GM11168 (cell line): ENCODE measurements at regions not wholly inside any gene's neighbourhood (a gene's known extent, or its start where the extent isn't known, plus 50 kb on each side); places are given as distances from the start of the nearest gene placed in this dataset.
"Not testable (repeated sequence)": the region's sequence is repeated elsewhere in the genome, so short reads cannot be mapped to it uniquely, and the experiment has no call there.

Experiments used
- in situ Hi-C: fragments of 300-500 bp; cut with MboI; formaldehyde crosslinking; loops from one replicate; pipeline ENCODE4 v1.12.0; 2022; ENCODE audit warnings: low sequenced_read_pairs; ENCODE audit not compliant: unreplicated experiment

GRCh38 chr6:147651-148050, 144.6 kb upstream of the DUSP22 start:
- in situ Hi-C loops = not testable (repeated sequence)

DNA sequence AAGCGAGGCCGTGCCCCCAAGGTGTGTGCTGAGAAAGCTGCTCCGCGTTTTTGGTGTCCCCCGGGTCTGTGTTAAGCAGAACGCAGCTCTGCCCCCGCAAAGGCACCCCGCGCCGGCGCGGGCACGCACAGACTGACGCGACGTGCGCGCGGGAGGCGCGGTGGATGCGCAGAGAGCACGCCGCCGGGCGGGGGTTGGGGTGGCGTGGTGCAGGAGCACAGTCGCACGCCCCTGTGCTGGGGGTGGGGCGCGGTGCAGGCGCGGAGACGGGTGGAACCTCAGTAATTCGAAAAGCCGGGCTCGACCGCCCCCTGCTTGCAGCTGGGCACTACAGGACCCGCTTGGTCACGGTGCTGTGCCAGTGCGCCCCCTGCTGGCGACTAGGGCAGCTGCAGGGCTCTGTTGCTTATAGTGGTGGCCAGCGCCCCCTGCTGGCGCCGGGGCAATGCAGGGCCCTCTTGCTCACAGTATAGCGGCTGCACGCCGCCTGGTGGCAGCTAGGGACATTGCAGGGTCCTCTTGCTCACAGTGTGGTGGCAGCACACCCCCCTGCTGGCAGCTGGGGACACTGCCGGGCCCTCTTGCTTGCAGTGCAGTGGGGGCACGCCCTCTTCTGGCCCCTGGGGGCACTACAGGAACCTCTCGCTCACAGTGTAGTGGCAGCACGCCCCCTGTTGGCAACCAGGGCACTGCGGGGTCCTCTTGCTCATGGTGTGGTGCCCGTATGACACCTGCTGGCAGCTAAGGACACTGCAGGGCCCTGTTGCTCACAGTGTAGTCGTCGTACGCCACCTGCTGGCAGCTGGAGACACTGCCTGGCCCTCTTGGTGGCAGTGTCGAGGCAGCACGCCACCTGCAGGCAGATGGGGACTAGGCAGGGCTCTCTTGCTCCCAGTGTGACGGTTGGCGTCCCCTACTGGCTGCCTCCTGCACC, 144.0 kb upstream of the DUSP22 start:
- in situ Hi-C loops = not testable (repeated sequence)

DNA sequence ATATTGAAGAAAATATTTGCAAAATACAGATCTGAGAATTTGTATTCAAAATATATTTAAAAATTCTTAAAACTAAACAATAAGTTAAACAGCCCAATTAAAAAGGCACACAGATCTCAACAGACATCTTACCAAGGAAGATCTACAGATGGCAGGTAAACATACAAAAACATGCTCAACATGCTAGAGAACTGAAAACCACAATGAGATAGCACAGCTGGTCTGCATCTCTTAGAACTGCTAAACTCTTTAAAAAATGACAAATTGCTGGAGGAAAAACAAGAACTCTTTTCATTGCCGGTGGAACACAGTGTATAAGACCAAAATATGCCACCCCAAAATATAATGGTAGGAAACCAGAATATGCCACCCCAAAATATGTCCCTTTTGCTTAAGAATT, 142.1 kb upstream of the DUSP22 start:
- in situ Hi-C loops = not testable (repeated sequence)

DNA sequence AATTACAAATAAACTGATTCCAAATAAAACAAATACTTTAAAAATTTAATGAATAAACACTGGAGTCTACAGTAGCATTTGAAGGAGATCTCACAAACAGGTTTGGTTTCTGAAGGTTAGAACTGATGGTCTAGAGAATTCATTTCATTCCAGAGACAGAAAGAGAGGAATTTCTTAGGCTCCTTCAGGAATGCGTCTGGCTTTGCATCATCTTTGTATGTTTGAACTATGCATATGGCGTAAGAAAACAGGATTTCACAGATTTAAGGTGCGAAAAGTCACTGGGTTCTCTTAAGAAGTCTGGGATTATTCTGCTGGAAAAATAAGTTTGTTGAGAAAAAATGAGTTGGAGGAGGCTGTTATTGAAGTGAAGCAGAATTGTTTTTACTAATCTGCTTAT, 139.9 kb upstream of the DUSP22 start:
- in situ Hi-C loops = not testable (repeated sequence)

- in situ Hi-C loops = not testable (repeated sequence)
Observed at GRCh38 chr6:153026-153425, 139.3 kb upstream of the DUSP22 start.

- in situ Hi-C loops = not testable (repeated sequence)
Observed at GRCh38 chr6:153867-154266, 138.4 kb upstream of the DUSP22 start.

DNA sequence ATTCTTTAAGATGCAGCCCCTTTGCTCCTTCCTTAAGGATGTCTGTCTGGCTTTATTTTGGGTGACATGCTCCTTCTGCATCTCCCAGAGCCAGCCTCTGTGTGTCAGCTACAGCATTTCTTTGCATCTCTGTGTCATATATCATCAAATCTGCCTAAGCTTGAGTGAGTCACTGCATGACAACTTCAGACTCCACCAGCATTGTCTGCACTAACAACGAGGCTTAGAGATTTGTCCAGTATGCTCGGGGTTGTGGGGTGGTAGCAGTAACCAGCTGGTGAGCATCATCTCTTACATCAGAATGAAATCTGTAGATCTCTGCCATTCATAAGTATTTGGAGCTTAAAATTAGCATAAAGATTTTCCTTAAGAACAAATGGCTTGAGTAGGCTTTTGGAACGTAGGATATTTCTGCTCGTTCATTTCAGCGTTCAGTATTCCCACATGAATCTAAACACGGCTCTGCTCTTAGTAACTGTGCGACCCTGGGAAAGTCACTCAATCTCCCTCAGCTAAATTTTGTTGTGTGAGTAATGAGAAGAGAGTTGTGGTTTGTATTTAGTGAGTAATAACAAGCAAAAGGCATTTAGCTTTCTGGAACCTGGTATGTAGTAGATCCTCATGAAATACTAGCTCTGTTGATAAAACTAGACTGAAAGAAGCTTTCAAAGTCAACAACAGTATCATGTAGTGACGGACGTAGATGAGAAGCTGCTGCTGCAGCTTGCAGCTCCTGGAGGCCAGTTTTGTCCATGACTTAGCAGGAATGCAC, 137.8 kb upstream of the DUSP22 start:
- in situ Hi-C loops = not testable (repeated sequence)

- in situ Hi-C loops = no loop called here
Observed at GRCh38 chr6:156010-156409, 136.3 kb upstream of the DUSP22 start.

- in situ Hi-C loops = not testable (repeated sequence)
Observed at GRCh38 chr6:156441-157140, 135.7 kb upstream of the DUSP22 start.

DNA sequence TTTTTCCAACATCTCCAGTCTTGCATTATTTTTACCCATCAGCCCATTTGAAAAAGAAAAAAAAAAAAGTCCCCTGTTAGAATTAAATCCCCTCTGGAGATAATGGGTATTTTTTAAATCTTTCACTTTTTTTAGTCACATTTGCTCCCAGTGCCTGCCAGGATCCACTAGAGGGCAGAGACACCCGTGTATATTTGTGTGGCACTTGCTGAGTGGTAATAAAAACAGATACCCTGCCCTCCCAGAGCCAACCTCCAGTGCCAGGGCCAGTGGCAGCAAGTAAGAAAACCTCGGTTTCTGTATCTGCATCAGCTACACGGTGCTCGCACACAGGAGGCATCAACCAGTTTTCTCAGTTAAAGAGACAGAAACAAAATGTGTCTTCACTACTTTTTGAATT, 135.1 kb upstream of the DUSP22 start:
- in situ Hi-C loops = not testable (repeated sequence)

GRCh38 chr6:161657-162056, 130.6 kb upstream of the DUSP22 start:
- in situ Hi-C loops = not testable (repeated sequence)

DNA sequence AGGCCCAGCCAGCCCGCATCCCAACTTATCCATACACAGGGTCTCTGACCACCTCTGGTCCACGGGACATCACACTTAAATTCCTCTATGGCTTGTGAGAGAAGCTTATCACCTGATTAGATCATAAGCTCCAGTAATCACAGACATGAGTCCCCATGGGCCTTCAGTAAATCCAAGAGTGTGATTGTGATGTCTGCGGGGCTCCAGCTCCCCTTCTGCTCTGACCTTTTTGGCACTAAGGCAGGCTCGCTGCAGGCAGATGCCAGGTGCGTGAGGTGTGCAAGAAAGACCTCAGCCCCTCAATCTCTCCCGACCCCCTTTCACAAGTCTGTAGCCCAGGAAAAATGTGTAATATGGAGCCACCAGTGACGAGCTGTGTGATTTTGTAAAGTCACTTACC, 127.6 kb upstream of the DUSP22 start:
- in situ Hi-C loops = no loop called here

- in situ Hi-C loops = no loop called here
Observed at GRCh38 chr6:165263-165662, 127.0 kb upstream of the DUSP22 start.

DNA sequence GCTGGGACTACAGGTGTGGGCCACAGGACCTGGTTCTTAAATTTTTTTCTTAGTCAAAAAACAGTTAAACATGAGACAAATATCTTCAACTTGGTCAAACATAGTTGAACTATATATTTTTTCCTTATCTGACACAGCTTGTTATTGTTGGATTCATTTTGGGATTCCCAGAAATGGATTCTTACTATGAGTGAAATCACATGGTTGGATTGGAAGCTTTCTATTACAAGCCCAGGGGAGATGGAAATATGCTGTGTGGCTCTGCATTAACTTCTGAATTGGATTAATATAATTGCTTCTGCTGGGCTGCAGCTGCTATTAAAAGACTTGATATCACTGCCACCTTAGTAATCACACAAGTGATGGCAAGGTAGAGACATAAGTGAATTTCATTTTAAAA, 126.4 kb upstream of the DUSP22 start:
- in situ Hi-C loops = no loop called here

DNA sequence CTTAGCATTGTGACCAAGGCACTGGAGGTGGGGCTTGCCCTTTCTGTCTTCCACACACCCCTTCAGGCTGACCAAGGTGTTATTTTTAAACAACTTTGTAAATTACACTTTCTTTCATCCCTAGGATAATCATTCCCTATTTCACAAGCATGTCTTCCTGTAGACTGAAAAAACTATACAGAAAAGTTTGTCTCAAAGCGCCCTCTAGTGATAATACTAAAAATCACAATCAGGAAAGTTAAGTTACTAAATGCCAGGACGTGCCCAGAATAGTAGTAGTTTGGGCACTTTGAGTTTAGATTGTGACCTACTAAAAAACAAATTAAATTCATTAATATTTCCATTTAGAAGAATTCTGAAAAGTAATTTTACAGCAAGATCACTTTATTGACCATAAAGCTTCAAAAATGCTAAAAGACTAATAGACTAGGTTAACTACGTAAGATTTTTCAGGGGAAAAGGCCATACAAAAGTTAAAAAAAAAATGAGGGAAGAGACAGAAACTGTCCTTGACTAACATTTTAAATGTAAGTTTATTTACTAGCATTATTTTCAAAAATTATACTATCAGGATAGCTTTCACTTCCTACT, 123.3 kb upstream of the DUSP22 start:
- in situ Hi-C loops = no loop called here

- in situ Hi-C loops = no loop called here
Observed at GRCh38 chr6:174036-174435, 118.3 kb upstream of the DUSP22 start.

- in situ Hi-C loops = no loop called here
Observed at GRCh38 chr6:175680-176079, 116.6 kb upstream of the DUSP22 start.

GRCh38 chr6:176766-177165, 115.5 kb upstream of the DUSP22 start:
- in situ Hi-C loops = no loop called here

DNA sequence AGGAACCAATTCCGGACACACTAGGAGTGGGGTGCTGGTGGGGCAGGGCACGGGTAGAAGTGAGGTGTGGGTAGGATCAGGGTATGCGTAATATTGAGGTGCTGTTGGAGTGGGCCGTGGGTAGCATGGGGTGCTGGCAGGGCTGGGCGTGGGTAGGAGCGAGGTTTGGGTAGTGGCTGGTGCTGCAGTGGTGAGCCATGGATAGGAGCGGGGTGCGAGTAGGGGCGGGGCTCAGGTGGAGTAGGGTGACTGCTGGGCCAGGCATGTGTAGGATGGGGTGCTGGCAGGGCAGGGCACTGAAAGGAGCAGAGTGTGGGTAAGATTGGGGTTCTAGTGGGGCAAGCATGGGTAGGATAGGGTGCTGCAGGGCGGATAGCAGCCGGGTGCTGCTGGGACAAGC, 114.2 kb upstream of the DUSP22 start:
- in situ Hi-C loops = no loop called here

GRCh38 chr6:178929-179328, 113.4 kb upstream of the DUSP22 start:
- in situ Hi-C loops = not testable (repeated sequence)
